ENCODE measurements at regions not wholly inside any gene's neighbourhood (a gene's known extent, or its start where the extent isn't known, plus 50 kb on each side); places are given as distances from the start of the nearest gene placed in this dataset.
"Not testable (repeated sequence)": the region's sequence is repeated elsewhere in the genome, so short reads cannot be mapped to it uniquely, and the experiment has no call there.

DNA sequence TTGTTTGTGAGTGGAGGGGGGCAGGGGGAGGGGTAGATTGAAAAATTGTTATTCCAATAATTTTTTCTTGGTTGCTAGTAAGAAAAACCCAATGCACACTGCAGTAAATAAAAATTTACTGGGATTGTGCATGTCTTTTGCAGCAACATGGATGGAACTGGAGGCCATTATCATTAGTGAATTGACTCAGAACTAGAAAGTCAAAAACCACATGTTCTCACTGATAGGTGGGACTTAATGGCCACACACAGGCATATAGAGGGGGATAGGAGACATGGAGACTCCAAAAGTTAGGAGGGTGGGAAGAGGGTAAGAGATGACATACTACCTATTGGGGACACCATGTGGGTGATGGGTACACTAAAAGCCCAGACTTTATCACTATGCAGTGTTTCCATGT is 67.2 kb downstream of the BUB3 start:
- no peak for DNase-seq (ENCODE audit: low read depth in 3 of 3, low spot score in 1 of 3)

DNA sequence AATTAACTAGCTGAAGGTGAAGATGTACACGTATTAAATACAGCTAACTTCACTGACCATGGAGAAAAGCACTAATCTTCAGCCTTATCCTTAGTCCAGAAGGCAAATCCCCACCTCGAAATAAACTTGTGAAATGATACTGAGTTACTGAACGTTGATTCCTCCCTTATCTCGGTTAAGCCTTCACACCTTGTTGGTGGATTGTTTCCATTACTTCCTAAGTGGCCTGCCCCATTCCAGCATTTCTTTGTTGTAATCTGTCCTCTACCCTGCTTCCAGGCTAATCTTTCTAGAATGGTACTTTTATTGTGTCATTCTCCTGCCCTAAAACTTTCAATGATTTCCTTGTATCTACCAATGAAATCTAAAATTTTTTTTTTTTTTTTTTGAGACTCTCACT is 68.6 kb downstream of the BUB3 start:
- DNase-seq (ENCODE audit: low read depth in 3 of 3, low spot score in 1 of 3) = no peak

DNA sequence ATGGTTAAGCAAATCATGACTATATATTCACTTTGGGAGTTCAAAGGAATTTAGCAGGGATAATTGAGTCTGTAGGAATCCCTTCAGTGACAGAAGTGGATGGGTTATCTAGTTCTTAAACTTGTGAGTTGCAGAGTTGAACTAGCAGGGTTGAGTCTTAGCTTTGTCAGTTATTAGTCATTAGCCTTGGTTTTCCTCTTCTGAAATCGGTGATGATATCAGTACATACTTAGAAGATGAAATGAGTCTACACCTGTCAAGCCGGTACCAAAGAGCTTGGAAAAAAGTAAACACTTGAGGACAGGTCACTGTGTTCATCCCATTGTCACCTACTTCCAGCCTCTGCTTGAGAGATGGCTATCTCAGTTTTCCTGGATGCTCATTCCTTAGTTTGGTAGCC is 73.5 kb downstream of the BUB3 start:
- no peak for DNase-seq (ENCODE audit: low read depth in 3 of 3, low spot score in 1 of 3)

DNA sequence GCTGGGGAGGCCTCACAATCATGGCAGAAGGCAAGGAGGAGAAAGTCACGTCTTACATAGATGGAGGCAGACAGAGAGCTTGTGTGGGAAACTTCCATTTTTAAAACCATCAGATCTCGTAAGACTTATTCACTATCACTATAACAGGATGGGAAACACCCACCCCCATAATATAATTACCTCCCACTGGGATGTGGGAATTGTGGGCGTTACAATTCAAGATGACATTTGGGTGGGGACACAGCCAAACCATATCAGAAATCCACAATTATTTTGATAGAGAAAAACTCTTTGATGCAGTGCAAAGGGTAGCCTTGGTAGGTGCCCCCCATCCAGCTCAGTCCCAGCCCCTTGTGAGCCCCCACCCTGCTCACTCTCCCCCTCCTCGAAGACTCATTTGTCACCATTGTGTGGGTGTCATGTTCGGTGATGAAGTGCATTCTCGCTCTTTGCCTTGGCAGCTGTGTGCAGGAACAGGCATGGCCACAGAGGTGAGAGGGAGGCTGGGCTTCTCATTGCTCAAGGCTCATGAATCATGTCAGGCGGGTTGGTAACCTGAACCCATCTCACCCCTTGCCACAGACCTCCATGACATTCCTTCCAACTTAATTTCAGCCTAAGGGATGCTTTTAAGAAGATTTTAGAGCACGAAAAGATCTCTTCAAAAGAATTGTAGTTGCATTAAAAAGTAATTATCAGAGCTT is 75.9 kb downstream of the BUB3 start:
- DNase-seq (ENCODE audit: low read depth in 3 of 3, low spot score in 1 of 3) = no peak

DNA sequence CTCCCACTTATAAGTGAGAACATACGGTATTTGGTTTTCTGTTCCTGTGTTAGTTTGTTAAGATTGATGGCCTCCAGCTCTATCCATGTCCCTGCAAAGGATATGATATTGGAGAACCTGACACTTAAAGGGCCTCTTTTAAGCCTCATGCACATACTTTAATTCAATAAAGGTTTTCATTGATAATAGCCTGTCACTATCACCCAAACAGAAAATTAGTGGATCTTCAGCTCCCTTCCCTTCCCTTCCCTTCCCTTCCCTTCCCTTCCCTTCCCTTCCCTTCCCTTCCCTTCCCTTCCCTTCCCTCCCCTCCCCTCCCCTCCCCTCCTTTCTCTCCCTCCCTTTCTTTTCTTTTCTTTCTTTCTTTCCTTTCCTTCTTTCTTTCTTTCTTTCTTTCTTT is 78.7 kb downstream of the BUB3 start:
- DNase-seq (ENCODE audit: low read depth in 3 of 3, low spot score in 1 of 3) = not testable (repeated sequence)

DNA sequence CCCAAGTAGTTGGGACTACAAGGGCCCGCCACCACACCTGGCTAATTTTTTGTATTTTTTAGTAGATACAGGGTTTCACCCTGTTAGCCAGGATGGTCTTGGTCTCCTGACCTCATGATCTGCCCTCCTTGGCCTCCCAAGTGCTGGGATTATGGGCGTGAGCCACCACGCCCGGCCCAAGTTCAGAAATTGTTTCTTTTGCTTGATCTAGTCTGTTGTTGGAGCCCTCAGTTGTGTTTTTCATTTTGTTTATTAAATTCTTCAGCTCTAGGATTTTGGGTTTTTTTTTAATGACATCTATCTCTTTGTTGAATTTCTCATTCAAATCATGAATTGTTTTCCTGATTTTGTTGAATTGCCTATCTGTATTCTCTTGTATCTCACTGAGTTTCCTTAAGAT is 80.8 kb downstream of the BUB3 start:
- not testable (repeated sequence) for DNase-seq (ENCODE audit: low read depth in 3 of 3, low spot score in 1 of 3)

DNA sequence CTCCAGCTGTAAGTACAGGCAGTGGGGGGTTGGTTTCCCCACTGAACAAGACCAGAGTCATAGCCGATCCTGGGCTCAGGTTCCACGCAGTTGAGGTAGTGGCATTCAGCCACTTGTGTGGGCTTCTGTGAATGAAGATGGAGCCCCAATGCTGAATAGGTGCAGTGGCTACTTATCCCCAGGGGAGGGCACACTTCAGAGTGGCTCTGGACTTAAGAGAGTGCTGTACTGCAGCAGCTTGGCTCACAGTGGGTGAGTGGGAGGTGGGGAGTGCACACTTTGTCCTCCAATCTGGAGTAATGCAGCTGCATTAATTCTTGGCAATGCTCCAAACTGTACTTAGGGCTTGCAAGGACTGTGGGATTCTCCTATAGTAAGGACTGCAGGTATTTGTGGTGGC is 81.9 kb downstream of the BUB3 start:
- DNase-seq (ENCODE audit: low read depth in 3 of 3, low spot score in 1 of 3) = no peak

DNA sequence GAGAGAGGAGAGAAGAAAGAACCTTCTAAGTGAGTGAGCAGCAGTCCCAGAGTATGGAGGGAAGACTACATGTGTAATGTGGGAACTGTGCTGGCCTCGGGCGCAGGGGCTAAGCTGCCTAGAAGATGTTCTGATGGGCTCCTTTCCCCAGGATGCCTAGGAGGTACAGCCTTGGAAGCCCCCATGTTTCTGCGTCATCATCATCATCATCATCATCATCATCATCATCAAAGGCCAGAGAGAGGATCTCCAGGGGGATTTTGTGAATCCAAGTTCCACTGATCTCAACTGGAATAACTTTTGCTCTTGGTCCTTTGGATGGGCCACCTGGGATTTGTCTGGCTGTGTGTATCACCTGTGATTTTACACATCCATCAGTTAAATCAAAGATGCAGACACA is 86.0 kb downstream of the BUB3 start:
- no peak for DNase-seq (ENCODE audit: low read depth in 3 of 3, low spot score in 1 of 3)

DNA sequence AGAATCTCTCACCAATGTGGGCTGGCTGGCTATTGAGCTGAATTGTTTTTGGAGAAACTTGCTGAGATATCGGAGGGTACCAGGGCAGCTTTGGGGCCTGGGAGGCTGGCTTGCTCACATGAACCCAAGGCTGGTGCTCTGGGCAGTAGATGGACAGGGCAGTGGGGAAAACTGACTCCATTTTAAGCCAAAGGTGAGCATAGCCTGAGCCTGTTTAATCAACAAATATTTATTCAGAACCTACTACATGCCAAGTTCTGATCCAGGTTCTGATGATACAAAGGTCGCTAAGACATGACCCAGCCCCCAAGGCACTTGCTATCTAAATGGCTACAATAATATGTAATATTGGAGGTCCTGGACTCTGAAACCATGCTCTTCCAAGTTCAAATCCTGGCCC is 86.6 kb downstream of the BUB3 start:
- DNase-seq (ENCODE audit: low read depth in 3 of 3, low spot score in 1 of 3) = no peak

DNA sequence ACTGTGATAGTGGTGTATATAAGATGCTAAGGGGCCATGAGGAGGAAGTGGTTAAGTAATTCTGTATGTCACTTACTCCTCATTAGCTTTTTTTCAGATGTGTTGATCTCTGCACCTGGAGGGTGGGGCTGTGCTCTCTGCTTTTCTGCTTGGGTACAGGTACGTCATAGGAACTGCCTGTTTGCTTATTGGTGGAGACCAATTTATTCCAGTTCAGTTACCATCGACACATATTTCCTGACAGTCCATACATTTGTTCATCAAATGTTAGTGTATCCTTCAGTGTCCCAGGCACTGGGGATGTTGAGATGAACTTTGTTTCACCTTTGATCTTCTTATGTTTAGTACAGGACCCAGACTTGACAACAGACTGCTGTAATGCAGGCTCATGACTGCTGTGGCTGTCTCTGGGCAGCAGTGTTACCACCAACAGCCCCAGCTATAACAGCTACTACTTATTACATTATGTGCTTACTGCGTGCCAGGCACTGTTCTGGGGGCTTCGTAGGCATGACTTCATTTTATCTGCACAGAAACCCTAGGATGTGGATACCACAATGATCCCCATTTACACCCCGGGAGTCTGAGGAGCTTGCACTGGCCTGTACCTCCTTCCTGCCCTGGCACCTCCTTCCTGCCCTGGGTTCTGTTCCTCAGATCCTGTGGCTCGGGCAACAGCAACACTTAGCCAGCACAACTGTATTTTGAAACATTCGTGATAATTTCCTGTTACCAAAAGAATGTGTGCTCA is 87.4 kb downstream of the BUB3 start:
- DNase-seq (ENCODE audit: low read depth in 3 of 3, low spot score in 1 of 3) = peak in 2 of 3 donors; percentile 13 to 22

DNA sequence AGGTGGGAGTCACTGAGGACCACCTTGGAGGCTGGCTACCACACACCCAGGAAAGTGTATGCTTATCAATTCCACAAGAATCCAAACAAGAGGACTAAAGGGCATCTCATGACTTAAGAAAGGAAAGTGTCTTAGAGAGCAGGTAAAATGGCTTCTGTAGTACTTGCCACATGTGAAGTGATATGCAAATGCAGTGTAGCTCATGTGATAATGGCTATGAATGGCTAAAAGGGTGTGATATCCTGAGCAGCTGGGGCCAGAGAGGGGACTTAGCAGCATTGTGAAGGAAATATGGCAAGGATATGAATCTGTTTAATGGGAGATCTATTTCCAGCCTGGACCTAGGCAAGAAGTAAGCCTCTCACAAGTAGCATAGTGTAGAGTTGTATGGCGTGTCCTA is 90.5 kb downstream of the BUB3 start:
- no peak for DNase-seq (ENCODE audit: low read depth in 3 of 3, low spot score in 1 of 3)

DNA sequence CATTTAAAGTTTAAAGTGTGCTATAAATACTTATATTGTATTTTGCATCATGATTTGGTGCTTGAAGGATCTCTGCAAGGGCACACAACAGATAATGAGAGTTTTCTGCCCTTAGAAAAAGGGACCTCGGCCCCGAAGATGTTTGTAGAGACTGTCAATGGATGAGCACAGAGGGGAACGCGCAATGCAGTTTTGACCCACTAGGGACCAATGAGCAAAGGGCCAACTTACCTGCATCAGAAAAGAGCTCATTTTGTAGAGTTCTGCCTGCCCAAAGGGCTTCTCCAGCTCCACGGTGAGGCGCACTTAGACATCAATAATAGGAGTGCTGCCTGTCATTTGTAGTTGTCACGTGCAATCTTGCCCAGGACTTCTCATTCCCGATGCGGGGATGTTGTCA is 91.1 kb downstream of the BUB3 start:
- DNase-seq (ENCODE audit: low read depth in 3 of 3, low spot score in 1 of 3) = no peak

DNA sequence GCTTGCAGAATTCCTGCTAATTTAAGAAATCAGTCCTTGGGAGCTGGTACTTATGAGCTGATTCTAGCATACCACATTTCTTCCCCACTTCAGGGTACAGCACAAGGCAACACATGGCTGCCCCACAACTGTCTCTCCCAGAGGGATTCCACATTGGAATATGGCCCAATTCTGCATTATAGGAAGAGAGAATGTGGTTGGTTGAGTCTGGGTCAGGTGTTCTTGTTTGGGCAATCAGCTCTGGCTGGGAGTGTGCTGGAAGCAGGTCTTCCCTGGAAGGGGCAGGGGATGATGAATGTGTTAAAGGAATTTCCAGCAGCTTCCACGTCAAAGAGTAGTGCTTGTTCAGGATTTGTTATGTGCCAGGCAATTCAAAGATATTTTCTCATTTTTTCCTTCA is 95.7 kb downstream of the BUB3 start:
- no peak for DNase-seq (ENCODE audit: low read depth in 3 of 3, low spot score in 1 of 3)

DNA sequence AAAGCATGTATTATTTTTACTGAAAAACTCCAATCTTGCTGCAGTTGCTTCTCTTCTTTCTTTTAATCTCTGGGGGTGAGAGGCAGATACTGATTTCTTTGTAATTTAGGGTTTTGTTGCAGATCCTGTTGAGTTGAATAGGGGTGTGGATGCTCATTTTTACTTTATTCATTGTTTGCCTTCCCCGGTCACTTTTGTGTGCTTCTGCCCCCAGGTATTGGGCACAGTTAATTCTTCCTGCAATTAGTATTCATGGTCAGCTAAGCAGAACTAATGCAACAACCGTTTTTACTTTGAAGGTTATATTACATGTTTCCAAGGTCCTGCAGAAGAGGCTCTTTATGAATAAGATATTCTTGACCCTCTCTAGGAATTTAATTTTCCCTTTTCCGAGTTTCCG is 96.4 kb downstream of the BUB3 start:
- no peak for DNase-seq (ENCODE audit: low read depth in 3 of 3, low spot score in 1 of 3)

DNA sequence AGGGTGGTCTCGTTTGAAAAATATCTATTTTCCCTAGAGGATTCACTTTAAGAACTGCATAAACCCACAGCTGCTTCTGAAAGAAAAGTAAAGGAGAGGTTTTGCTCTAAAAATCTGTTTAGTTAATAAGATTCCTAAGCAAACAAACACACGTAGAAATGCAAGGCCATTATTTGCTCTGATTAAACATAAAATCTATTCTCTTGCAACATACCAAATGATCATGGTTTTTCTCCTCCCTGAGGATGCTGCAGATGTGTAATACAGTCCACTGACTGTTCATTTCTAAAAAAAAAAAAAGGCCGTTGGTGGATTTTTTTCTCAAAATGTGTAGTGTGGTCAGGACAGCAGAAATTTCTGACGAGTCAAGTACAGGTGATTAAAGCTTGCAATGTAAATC is 98.6 kb downstream of the BUB3 start:
- no peak for DNase-seq (ENCODE audit: low read depth in 3 of 3, low spot score in 1 of 3)

DNA sequence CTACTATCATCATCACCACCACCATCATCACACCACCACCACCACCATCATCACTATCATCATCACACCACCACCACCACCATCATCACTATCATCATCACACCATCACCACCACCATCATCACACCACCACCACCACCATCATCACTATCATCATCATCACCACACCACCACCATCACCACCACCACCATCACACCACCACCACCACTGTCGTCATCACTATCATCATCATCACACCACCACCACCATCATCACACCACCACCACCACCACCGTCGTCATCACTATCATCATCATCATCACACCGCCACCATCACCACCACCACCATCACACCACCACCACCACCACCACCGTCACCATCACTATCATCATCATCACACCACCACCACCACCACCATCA is 100.1 kb downstream of the BUB3 start:
- DNase-seq (ENCODE audit: low read depth in 3 of 3, low spot score in 1 of 3) = not testable (repeated sequence)

DNA sequence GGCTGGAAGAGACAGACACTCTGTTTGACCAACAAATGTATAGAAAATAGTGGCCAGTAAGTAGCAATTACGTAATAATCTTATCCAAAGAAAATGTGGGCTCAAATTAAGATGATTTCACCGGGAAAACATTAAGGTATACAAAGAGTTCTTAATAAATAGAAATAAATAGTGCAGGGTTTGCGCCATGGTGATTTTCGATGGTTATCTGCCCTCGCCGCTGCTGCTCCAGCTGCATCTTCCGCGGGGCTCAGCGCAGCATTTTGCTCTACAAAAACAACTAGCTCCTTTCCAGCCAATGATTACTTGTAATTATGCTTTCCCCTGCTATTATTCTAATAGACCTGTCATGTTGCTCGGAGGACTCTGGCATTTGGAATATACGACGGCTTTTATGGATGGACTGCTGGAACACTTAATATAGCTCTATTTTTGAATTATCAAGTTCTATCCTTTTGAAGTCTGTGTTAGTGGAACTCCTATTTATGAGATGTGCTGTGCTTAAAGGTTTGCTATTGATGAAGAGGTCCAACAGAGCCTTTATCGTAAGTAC is 103.8 kb downstream of the BUB3 start:
- DNase-seq (ENCODE audit: low read depth in 3 of 3, low spot score in 1 of 3) = no peak

DNA sequence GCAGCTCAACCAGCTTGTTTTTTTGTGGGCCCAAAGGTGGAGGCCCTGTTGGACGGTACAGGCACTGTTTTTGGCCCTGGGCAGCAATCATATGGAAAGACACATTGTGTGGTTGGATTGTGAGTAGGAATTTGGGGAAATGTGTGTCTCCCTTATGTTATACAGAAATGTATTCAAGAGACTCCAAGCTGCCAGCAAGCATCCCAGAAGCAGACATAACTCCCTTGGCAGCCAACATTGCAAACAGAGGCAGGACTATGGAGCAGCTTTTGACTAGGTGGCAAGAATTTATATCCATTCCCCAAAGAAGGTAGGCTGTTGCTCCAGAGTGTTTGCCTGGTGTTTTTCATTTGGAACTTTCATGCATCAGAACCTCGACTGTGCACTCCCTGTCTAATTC is 104.9 kb downstream of the BUB3 start:
- no peak for DNase-seq (ENCODE audit: low read depth in 3 of 3, low spot score in 1 of 3)

DNA sequence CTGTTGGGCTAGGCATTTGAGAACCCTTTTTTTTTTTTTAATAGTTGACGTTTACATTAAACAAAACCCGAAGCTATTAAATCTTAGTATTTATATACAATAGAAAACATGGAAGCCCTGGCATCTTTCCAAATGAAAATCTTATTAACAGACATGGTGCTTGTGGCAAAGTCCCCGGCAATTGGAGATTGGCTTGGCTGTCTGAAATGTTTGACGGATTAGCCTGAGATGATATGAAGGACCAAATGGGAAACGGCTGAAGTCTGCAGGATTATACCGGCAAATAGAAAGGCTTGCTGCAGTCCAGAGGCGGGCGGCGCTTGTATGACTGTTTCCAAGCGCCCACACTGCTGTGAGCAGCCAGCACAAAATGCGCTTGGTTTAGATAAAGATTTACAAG is 105.6 kb downstream of the BUB3 start:
- no peak for DNase-seq (ENCODE audit: low read depth in 3 of 3, low spot score in 1 of 3)

DNA sequence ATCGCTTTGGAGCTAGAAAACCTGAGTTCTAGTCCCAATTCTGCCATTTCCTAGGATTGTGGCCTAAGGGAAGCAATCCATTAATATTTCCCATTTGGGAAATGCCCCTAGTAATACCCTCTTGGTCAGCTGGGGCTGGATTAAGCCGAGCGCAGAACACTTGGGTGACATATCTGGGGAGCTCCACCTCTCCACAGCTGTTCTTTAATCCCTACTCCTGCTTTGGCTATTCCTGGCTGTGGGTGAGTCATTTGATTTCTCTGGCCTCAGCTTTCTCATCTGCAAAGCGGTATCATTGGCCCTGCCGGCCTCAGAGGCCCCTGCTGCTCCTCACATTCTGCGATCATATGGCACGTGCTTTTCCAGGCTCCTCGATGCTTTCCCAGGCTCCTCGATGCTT is 108.3 kb downstream of the BUB3 start:
- DNase-seq (ENCODE audit: low read depth in 3 of 3, low spot score in 1 of 3) = no peak

DNA sequence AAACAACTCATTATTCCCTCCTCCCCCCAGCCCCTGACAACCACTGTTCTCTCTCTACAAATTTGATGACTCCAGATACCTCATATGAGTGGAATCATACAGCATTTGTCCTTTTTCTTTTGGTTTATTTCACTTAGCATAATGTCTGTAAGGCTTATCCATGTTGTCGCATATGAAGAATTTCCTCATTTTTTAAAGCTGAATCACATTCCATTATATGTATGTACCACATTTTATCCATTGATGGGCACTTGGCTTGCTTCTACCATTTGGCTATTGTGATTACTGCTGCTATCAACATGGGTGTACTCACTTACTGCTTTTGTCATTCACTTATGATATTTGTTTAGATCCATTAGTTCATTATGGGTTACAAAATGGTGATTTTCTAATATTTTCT is 112.8 kb downstream of the BUB3 start:
- DNase-seq (ENCODE audit: low read depth in 3 of 3, low spot score in 1 of 3) = no peak

DNA sequence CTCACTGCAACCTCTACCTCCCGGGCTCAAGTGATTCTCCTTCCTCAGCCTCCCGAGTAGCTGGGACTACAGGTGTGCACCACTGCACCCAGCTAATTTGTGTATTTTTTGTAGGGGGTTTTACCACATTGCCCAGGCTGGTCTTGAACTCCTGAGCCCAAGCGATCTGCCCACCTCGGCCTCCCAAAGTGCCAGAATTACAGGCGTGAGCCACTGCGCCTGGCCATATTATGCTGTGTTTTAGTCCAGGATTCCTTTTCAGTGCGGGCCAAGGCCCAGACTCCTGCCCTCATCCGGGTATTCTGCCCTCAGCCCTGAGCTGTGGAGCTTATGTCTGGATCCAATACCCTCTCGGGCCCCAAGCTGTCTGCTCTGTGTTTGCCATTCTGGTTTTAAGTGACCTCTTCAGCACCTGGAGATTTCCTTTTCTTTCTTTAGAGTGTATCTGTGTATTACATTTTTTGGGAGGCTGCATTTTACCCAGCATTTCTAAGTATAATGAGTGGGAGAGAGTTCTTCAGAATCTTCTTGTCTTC is 114.9 kb downstream of the BUB3 start:
- no peak for DNase-seq (ENCODE audit: low read depth in 3 of 3, low spot score in 1 of 3)
